ENCODE measurements at regions not wholly inside any gene's neighbourhood (a gene's known extent, or its start where the extent isn't known, plus 50 kb on each side); places are given as distances from the start of the nearest gene placed in this dataset.

- H3K4me3 Mint-ChIP-seq, result no peak overlapping the region
- H3K9me3 Mint-ChIP-seq, result no peaks in the 10 kb centered on the region
- H3K27ac Mint-ChIP-seq, result no peak overlapping the region
- H3K27me3 Mint-ChIP-seq (ENCODE audit: insufficient read depth), result no peaks in the 10 kb centered on the region
- no peaks in the 10 kb centered on the region for H3K4me1 Mint-ChIP-seq (ENCODE audit: low read depth)
- intact Hi-C loops (cut with micrococcal nuclease), result no loop called here
- no peak for DNase-seq (ENCODE audit: low spot score)
- H3K36me3 Mint-ChIP-seq (ENCODE audit: low read depth), result no peaks in the 10 kb centered on the region
Observed at GRCh38 chr3:116824208-116824607, 114.6 kb downstream of the TUSC7 start.

- intact Hi-C loops (cut with micrococcal nuclease), result no loop called here
- Mint-ChIP-seq H3K4me1 (ENCODE audit: low read depth) (no peaks in the 10 kb centered on the region), H3K4me3 (no peak overlapping the region), H3K9me3 (no peaks in the 10 kb centered on the region), H3K27ac (no peak overlapping the region), H3K36me3 (ENCODE audit: low read depth) (no peaks in the 10 kb centered on the region), H3K27me3 (ENCODE audit: insufficient read depth) (no peaks in the 10 kb centered on the region)
- no peak for DNase-seq (ENCODE audit: low spot score)
Observed at GRCh38 chr3:116833202-116833601, 123.6 kb downstream of the TUSC7 start.

- Mint-ChIP-seq H3K4me1 (ENCODE audit: low read depth) (no peaks in the 10 kb centered on the region), H3K27me3 (ENCODE audit: insufficient read depth) (no peaks in the 10 kb centered on the region), H3K4me3 (no peak overlapping the region), H3K9me3 (no peaks in the 10 kb centered on the region), H3K36me3 (ENCODE audit: low read depth) (no peaks in the 10 kb centered on the region), H3K27ac (no peak overlapping the region)
- intact Hi-C loops (cut with micrococcal nuclease), result no loop called here
- DNase-seq (ENCODE audit: low spot score), result no peak
Observed at GRCh38 chr3:116834816-116835215, 125.2 kb downstream of the TUSC7 start.

GRCh38 chr3:116835658-116836057, 126.1 kb downstream of the TUSC7 start:
- no peak for DNase-seq (ENCODE audit: low spot score)

GRCh38 chr3:116836286-116836685, 126.7 kb downstream of the TUSC7 start:
- H3K4me3 Mint-ChIP-seq, result no peak overlapping the region
- no peaks in the 10 kb centered on the region for H3K9me3 Mint-ChIP-seq
- no peaks in the 10 kb centered on the region for H3K27me3 Mint-ChIP-seq (ENCODE audit: insufficient read depth)

More at GRCh38 chr3:116835658-116836057, 126.1 kb downstream of the TUSC7 start:
- Mint-ChIP-seq H3K36me3 (ENCODE audit: low read depth) (no peaks in the 10 kb centered on the region), H3K4me3 (no peak overlapping the region), H3K4me1 (ENCODE audit: low read depth) (no peaks in the 10 kb centered on the region), H3K27ac (no peak overlapping the region), H3K9me3 (no peaks in the 10 kb centered on the region), H3K27me3 (ENCODE audit: insufficient read depth) (no peaks in the 10 kb centered on the region)
- intact Hi-C loops (cut with micrococcal nuclease), result no loop called here

GRCh38 chr3:116837483-116837882, 127.9 kb downstream of the TUSC7 start:
- Mint-ChIP-seq H3K36me3 (ENCODE audit: low read depth) (no peaks in the 10 kb centered on the region), H3K27me3 (ENCODE audit: insufficient read depth) (no peaks in the 10 kb centered on the region), H3K4me1 (ENCODE audit: low read depth) (no peaks in the 10 kb centered on the region), H3K27ac (no peak overlapping the region), H3K4me3 (no peak overlapping the region), H3K9me3 (no peaks in the 10 kb centered on the region)
- intact Hi-C loops (cut with micrococcal nuclease), result no loop called here
- DNase-seq (ENCODE audit: low spot score), result no peak

More at GRCh38 chr3:116836286-116836685, 126.7 kb downstream of the TUSC7 start:
- Mint-ChIP-seq H3K4me1 (ENCODE audit: low read depth) (no peaks in the 10 kb centered on the region), H3K27ac (no peak overlapping the region), H3K36me3 (ENCODE audit: low read depth) (no peaks in the 10 kb centered on the region)
- no peak for DNase-seq (ENCODE audit: low spot score)
- intact Hi-C loops (cut with micrococcal nuclease), result no loop called here

- no peaks in the 10 kb centered on the region for H3K27me3 Mint-ChIP-seq (ENCODE audit: insufficient read depth)
- no peak overlapping the region for H3K27ac Mint-ChIP-seq
Observed at GRCh38 chr3:116841003-116841735, 131.6 kb downstream of the TUSC7 start.

GRCh38 chr3:116842254-116842957, 132.8 kb downstream of the TUSC7 start:
- H3K4me3 Mint-ChIP-seq, result no peak overlapping the region
- H3K4me1 Mint-ChIP-seq (ENCODE audit: low read depth), result no peaks in the 10 kb centered on the region
- H3K9me3 Mint-ChIP-seq, result peaks cover 2% of the 10 kb centered on the region
- no peaks in the 10 kb centered on the region for H3K27me3 Mint-ChIP-seq (ENCODE audit: insufficient read depth)
- no peak for DNase-seq (ENCODE audit: low spot score)
- H3K27ac Mint-ChIP-seq, result no peak overlapping the region
- intact Hi-C loops (cut with micrococcal nuclease), result no loop called here
- H3K36me3 Mint-ChIP-seq (ENCODE audit: low read depth), result no peaks in the 10 kb centered on the region

More at GRCh38 chr3:116841003-116841735, 131.6 kb downstream of the TUSC7 start:
- no peaks in the 10 kb centered on the region for H3K4me1 Mint-ChIP-seq (ENCODE audit: low read depth)
- no peak overlapping the region for H3K4me3 Mint-ChIP-seq
- H3K36me3 Mint-ChIP-seq (ENCODE audit: low read depth), result no peaks in the 10 kb centered on the region
- H3K9me3 Mint-ChIP-seq, result no peaks in the 10 kb centered on the region
- intact Hi-C loops (cut with micrococcal nuclease), result no loop called here
- DNase-seq (ENCODE audit: low spot score), result no peak

GRCh38 chr3:116848248-116848829, 138.8 kb downstream of the TUSC7 start:
- Mint-ChIP-seq H3K36me3 (ENCODE audit: low read depth) (no peaks in the 10 kb centered on the region), H3K4me3 (no peak overlapping the region), H3K9me3 (peaks cover 3% of the 10 kb centered on the region), H3K27ac (no peak overlapping the region), H3K4me1 (ENCODE audit: low read depth) (no peaks in the 10 kb centered on the region), H3K27me3 (ENCODE audit: insufficient read depth) (no peaks in the 10 kb centered on the region)
- intact Hi-C loops (cut with micrococcal nuclease), result no loop called here
- no peak for DNase-seq (ENCODE audit: low spot score)

- no peak for DNase-seq (ENCODE audit: low spot score)
- H3K4me1 Mint-ChIP-seq (ENCODE audit: low read depth), result no peaks in the 10 kb centered on the region
- no peak overlapping the region for H3K4me3 Mint-ChIP-seq
- intact Hi-C loops (cut with micrococcal nuclease), result no loop called here
- H3K27me3 Mint-ChIP-seq (ENCODE audit: insufficient read depth), result no peaks in the 10 kb centered on the region
- H3K9me3 Mint-ChIP-seq, result peaks cover 3% of the 10 kb centered on the region
- no peak overlapping the region for H3K27ac Mint-ChIP-seq
- no peaks in the 10 kb centered on the region for H3K36me3 Mint-ChIP-seq (ENCODE audit: low read depth)
Observed at GRCh38 chr3:116849261-116849688, 139.7 kb downstream of the TUSC7 start.

- intact Hi-C loops (cut with micrococcal nuclease), result no loop called here
- DNase-seq (ENCODE audit: low spot score), result no peak
- Mint-ChIP-seq H3K27me3 (ENCODE audit: insufficient read depth) (no peaks in the 10 kb centered on the region), H3K27ac (no peak overlapping the region), H3K4me1 (ENCODE audit: low read depth) (no peaks in the 10 kb centered on the region), H3K36me3 (ENCODE audit: low read depth) (no peaks in the 10 kb centered on the region), H3K9me3 (no peaks in the 10 kb centered on the region), H3K4me3 (no peak overlapping the region)
Observed at GRCh38 chr3:116852803-116853202, 143.2 kb downstream of the TUSC7 start.

GRCh38 chr3:116863270-116863770, 153.7 kb downstream of the TUSC7 start:
- no peak overlapping the region for H3K27ac Mint-ChIP-seq
- DNase-seq (ENCODE audit: low spot score), result no peak
- H3K4me1 Mint-ChIP-seq (ENCODE audit: low read depth), result no peaks in the 10 kb centered on the region
- no peaks in the 10 kb centered on the region for H3K9me3 Mint-ChIP-seq
- H3K4me3 Mint-ChIP-seq, result no peak overlapping the region
- no peaks in the 10 kb centered on the region for H3K36me3 Mint-ChIP-seq (ENCODE audit: low read depth)
- intact Hi-C loops (cut with micrococcal nuclease), result no loop called here
- H3K27me3 Mint-ChIP-seq (ENCODE audit: insufficient read depth), result no peaks in the 10 kb centered on the region
